ENCODE measurements at regions not wholly inside any gene's neighbourhood (a gene's known extent, or its start where the extent isn't known, plus 50 kb on each side); places are given as distances from the start of the nearest gene placed in this dataset.

DNA sequence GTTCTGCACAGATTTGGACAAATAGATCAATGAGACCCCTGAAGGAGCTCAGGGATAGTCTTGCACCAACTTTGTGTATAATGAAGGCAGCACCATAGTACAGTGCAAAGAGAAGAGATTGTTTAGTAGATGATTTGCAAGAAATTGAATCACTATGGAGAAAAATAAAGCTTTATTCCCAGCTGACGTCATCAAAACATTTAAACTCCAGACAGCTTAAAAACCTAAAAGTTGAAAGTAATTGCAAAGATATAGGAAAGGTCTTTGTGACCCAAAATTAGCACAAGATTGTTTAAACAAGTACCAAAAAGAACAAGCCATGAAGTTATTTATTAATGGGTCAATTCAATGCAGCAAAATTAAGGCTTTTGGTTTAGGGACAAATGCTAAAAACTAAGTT, 88.8 kb upstream of the BACE2 start:
- DNase-seq = no peak
- TF ChIP-seq POLR2A (IDR thresholded peaks at IDR 0.05) = no peak
- TF ChIP-seq, protein P1, sequence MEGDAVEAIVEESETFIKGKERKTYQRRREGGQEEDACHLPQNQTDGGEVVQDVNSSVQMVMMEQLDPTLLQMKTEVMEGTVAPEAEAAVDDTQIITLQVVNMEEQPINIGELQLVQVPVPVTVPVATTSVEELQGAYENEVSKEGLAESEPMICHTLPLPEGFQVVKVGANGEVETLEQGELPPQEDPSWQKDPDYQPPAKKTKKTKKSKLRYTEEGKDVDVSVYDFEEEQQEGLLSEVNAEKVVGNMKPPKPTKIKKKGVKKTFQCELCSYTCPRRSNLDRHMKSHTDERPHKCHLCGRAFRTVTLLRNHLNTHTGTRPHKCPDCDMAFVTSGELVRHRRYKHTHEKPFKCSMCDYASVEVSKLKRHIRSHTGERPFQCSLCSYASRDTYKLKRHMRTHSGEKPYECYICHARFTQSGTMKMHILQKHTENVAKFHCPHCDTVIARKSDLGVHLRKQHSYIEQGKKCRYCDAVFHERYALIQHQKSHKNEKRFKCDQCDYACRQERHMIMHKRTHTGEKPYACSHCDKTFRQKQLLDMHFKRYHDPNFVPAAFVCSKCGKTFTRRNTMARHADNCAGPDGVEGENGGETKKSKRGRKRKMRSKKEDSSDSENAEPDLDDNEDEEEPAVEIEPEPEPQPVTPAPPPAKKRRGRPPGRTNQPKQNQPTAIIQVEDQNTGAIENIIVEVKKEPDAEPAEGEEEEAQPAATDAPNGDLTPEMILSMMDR (IDR thresholded peaks at IDR 0.05) = no peak
- intact Hi-C loops (cut with DNase I; ENCODE audit: low total_unique reads) = no loop called here
- Histone ChIP-seq H3K4me1 (no peaks in the 10 kb centered on the region), H3K27me3 (no peaks in the 10 kb centered on the region), H3K36me3 (ENCODE audit: low read depth, missing control alignments) (no peaks in the 10 kb centered on the region), H3K9me3 (no peaks in the 10 kb centered on the region), H3K4me3 (no peak overlapping the region), H3K27ac (no peak overlapping the region)
- 38 to 83% methylated on average over 1 of the region's 1 CpG for WGBS, 2 donors

DNA sequence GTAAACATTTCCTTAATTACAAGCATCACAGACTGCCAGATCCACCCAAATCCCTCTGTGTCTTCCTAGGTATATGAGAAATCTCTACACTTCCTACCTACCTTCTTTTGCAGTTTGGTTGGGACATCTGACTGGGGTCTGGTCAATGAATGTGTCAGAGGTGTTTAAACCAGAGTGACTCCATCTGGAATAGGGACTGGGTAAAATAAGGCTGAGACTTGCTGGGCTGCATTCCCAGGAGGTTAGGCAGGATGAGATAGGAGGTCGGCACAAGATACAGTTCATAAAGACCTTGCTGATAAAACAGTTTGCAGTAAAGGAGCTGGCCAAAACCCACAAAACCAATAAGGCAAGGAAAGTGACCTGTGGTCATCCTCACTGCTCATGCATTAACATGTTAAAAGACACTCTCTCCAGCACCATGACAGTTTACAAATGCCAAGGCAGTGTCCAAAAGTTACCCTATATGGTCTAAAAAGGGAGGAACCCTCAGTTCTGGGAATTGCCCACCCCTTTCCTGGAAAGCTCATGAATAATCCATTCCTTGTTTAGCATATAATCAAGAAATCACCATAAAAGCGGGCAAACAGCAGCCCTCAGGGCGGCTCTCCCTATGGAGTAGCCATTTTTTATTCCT, 87.4 kb upstream of the BACE2 start:
- WGBS, 2 donors = 73 to 88% methylated on average over 3 of the region's 3 CpGs
- Histone ChIP-seq H3K4me1 (no peaks in the 10 kb centered on the region), H3K9me3 (no peaks in the 10 kb centered on the region), H3K4me3 (no peak overlapping the region), H3K36me3 (ENCODE audit: low read depth, missing control alignments) (no peaks in the 10 kb centered on the region), H3K27me3 (no peaks in the 10 kb centered on the region), H3K27ac (no peak overlapping the region)
- no peak for DNase-seq
- no peak for TF ChIP-seq POLR2A (IDR thresholded peaks at IDR 0.05)
- TF ChIP-seq, protein P1 (IDR thresholded peaks at IDR 0.05) = no peak
- intact Hi-C loops (cut with DNase I; ENCODE audit: low total_unique reads) = no loop called here

DNA sequence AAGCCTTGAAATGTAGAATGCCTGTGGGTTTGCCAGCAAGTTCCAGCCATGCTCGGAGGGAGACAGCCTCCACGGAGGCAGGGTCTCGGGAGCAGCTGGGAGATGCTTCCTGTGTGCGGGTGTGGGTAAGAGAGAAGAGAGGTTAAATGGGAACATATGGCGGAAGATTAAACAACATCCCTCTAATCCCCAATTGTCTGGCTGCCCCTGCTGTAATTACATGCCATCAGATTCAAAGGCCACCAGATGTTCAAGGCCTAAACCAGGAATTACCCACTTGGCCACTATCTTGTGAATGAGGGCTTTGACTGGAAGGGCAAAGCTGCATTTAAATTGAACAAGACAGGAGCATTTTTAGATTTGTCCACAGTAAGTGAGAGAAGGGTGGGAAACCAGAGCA, 81.4 kb upstream of the BACE2 start:
- no peak overlapping the region for H3K27ac ChIP-seq
- H3K27me3 ChIP-seq = no peaks in the 10 kb centered on the region
- no peak for TF ChIP-seq POLR2A (IDR thresholded peaks at IDR 0.05)
- TF ChIP-seq, protein P1 (IDR thresholded peaks at IDR 0.05) = no peak
- H3K4me1 ChIP-seq = no peaks in the 10 kb centered on the region
- H3K36me3 ChIP-seq (ENCODE audit: low read depth, missing control alignments) = no peaks in the 10 kb centered on the region
- 77 to 78% methylated on average over 5 of the region's 5 CpGs for WGBS, 2 donors
- DNase-seq = no peak
- H3K4me3 ChIP-seq = no peak overlapping the region
- no peaks in the 10 kb centered on the region for H3K9me3 ChIP-seq
- intact Hi-C loops (cut with DNase I; ENCODE audit: low total_unique reads) = no loop called here

DNA sequence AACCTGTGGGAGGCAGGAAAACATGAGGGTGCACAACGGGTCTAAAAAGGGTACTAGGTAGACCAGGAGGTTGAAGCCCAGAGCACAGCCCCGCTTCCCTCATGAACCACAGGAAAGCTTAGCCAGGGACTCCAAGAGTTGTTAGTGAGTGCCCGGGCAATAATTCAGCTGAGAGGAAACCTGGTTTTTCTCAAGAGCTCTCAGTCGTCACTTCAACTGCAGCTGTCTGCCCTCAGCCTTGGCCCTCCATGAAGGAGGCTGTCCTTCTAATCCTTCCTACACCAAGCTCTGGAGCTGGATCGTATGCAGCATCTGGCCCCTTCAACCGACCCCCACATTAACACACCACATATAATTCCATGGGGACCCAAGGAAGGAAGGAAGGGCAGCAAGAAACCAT, 77.0 kb upstream of the BACE2 start:
- no peaks in the 10 kb centered on the region for H3K36me3 ChIP-seq (ENCODE audit: low read depth, missing control alignments)
- TF ChIP-seq POLR2A (IDR thresholded peaks at IDR 0.05) = no peak
- TF ChIP-seq, protein P1 (IDR thresholded peaks at IDR 0.05) = no peak
- H3K4me3 ChIP-seq = no peak overlapping the region
- no peaks in the 10 kb centered on the region for H3K4me1 ChIP-seq
- WGBS, 2 donors = 45 to 54% methylated on average over 6 of the region's 6 CpGs
- DNase-seq = no peak
- intact Hi-C loops (cut with DNase I; ENCODE audit: low total_unique reads) = no loop called here
- H3K27me3 ChIP-seq = no peaks in the 10 kb centered on the region
- no peaks in the 10 kb centered on the region for H3K9me3 ChIP-seq
- H3K27ac ChIP-seq = no peak overlapping the region

DNA sequence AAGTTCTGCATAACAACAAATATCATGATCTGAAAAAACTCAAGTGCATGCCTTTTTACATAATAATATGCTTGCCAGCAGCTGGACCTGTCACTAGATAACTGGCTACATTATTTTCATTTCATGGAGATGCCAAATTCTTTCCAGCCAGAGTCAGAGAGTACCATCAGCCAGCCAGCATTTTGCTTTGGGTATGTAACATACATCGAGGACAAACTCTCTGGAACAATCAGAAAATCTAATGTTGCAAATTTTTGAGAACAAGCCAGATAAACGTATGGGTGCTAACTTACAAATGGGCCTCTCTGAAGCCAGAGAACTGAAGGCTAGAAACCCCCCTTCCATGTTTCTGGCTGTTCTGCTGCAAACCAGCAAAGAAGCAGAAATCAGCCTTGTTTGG, 76.3 kb upstream of the BACE2 start:
- Histone ChIP-seq H3K9me3 (no peaks in the 10 kb centered on the region), H3K36me3 (ENCODE audit: low read depth, missing control alignments) (no peaks in the 10 kb centered on the region), H3K4me1 (no peaks in the 10 kb centered on the region), H3K27me3 (no peaks in the 10 kb centered on the region), H3K27ac (no peak overlapping the region), H3K4me3 (no peak overlapping the region)
- WGBS, 2 donors = 53 to 57% methylated on average over 2 of the region's 2 CpGs
- intact Hi-C loops (cut with DNase I; ENCODE audit: low total_unique reads) = no loop called here
- no peak for DNase-seq
- TF ChIP-seq, protein P1 (IDR thresholded peaks at IDR 0.05) = no peak
- TF ChIP-seq POLR2A (IDR thresholded peaks at IDR 0.05) = no peak

Measured in testis (tissue), 2 donors.